Body of pancreas (tissue), 4 donors: ENCODE measurements at regions not wholly inside any gene's neighbourhood (a gene's known extent, or its start where the extent isn't known, plus 50 kb on each side); places are given as distances from the start of the nearest gene placed in this dataset.

ENCODE experiments used
- ATAC-seq: fragments of 150-250 bp; one replicate; pipeline ENCODE4 v1.9.1; 2016
- DNase-seq, 4 donors: peaks; one replicate each; pipeline ENCODE4 v3.0.0-alpha.2; 2019
- H3K27ac ChIP-seq, 4 donors: fragments of 200-600 bp; sonication (generic); 1 replicate in 3 of 4; 2 replicates in 1 of 4; pipeline versions ENCODE4 v1.5.1 to v1.6.1; 2016 to 2019; ENCODE audit warnings: mild to moderate bottlenecking in 1 of 4, mixed read lengths in 1 of 4, moderate library complexity in 1 of 4
- H3K27me3 ChIP-seq, 2 donors: fragments of 200-600 bp; sonication (generic); one replicate each; pipeline ENCODE4 v1.6.0; 2016; ENCODE audit warnings: mild to moderate bottlenecking in 1 of 2
- H3K36me3 ChIP-seq, 2 donors: fragments of 200-600 bp; sonication (generic); replicated peaks in 1 of 2; 2 replicates each; pipeline ENCODE4 v1.5.1; 2016; ENCODE audit warnings: low read depth in 2 of 2; ENCODE audit not compliant: insufficient read depth in 1 of 2
- H3K4me1 ChIP-seq: fragments of 200-600 bp; sonication (generic); one replicate; pipeline ENCODE4 v1.6.0; 2016
- H3K4me3 ChIP-seq, 2 donors: fragments of 200-600 bp; sonication (generic); 1 replicate in 1 of 2; 2 replicates in 1 of 2; pipeline ENCODE4 v1.5.1; 2016 to 2019
- H3K9me3 ChIP-seq, 3 donors: fragments of 200-600 bp; sonication (generic); 1 replicate in 2 of 3; 2 replicates in 1 of 3; pipeline ENCODE4 v1.5.1; 2016
- CTCF ChIP-seq, 7 experiments: fragments of 450-650 bp in 4 of 7; fragments of 200-600 bp in 3 of 7; sonication (generic) in 3 of 7; IDR thresholded peaks; one replicate each; pipeline ENCODE4 v1.5.1; 2016 to 2019; ENCODE audit warnings: antibody characterized with exemption in 7 of 7
- POLR2A ChIP-seq, 3 donors: fragments of 450-650 bp; IDR thresholded peaks; one replicate each; pipeline ENCODE4 v1.6.1; 2016; ENCODE audit warnings: antibody characterized with exemption in 3 of 3, mild to moderate bottlenecking in 2 of 3
- WGBS, 2 donors: methylation state at CpG; one replicate each; pipeline ENCODE4 v1.1.5; 2017; 5-methylcytosine and 5-hydroxymethylcytosine counted together
- intact Hi-C: fragments of 100-400 bp; cut with DNase I; formaldehyde crosslinking; loops from one replicate; pipeline ENCODE4 v1.15.1; 2023

DNA sequence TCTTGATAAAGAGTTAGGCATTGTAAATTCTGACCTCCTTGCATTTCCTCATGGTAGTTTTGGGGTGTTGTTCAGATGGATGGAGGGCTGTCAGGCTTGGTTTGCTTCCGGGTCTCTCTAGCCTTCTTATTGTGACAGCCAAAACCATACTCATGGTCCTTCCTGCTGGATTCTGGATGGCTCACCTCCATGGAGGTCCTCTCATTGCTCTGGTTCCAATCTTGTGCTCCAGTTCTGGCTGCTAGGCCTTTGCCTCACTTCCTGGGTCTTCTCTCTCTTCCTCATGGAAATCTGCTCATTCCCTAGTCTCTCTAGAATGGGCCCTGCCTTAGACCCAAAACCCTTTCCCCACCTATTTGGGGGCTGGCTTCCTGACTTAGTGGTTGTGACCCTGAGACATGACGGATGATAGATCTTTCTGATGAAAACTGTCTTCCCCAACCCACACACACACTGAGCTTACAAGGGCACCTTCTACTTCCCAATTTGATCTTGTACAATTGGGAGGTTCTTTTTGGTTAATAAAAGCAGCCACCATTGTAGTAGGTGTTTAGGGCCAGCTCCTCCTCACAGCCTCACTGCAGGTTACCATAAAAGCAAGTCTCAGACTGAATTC is 66.2 kb upstream of the XCR1 start:
- intact Hi-C loops, result no loop called here
- no peak for ATAC-seq
- Histone ChIP-seq H3K27me3 (no peaks in the 10 kb centered on the region), H3K9me3 (no peaks in the 10 kb centered on the region), H3K4me3 (no peak overlapping the region), H3K36me3 (no peaks in the 10 kb centered on the region), H3K4me1 (no peaks in the 10 kb centered on the region), H3K27ac (no peak overlapping the region)
- WGBS, 2 donors, result 79 to 91% methylated on average over 2 of the region's 2 CpGs
- TF ChIP-seq CTCF (IDR thresholded peaks at IDR 0.05), result no peak
- no peak for TF ChIP-seq POLR2A (IDR thresholded peaks at IDR 0.05)
- no peak for DNase-seq

- H3K27ac ChIP-seq, result no peak overlapping the region
Observed at GRCh38 chr3:46092702-46093080, 65.4 kb upstream of the XCR1 start.

GRCh38 chr3:46091741-46092701 is 64.7 kb upstream of the XCR1 start:
- Histone ChIP-seq H3K36me3 (no peaks in the 10 kb centered on the region), H3K27ac (peak overlapping the region in 1 of 4 donors; percentile 10), H3K27me3 (no peaks in the 10 kb centered on the region), H3K4me1 (no peaks in the 10 kb centered on the region), H3K9me3 (no peaks in the 10 kb centered on the region), H3K4me3 (no peak overlapping the region)
- DNase-seq, result no peak
- 32 to 43% methylated on average over 4 of the region's 4 CpGs for WGBS, 2 donors
- intact Hi-C loops, result no loop called here
- TF ChIP-seq CTCF (IDR thresholded peaks at IDR 0.05) (no peak), POLR2A (IDR thresholded peaks at IDR 0.05) (no peak)
- no peak for ATAC-seq

More at GRCh38 chr3:46092702-46093080, 65.4 kb upstream of the XCR1 start:
- Histone ChIP-seq H3K9me3 (no peaks in the 10 kb centered on the region), H3K4me1 (no peaks in the 10 kb centered on the region), H3K36me3 (no peaks in the 10 kb centered on the region), H3K27me3 (no peaks in the 10 kb centered on the region), H3K4me3 (no peak overlapping the region)
- no peak for DNase-seq
- no peak for TF ChIP-seq POLR2A (IDR thresholded peaks at IDR 0.05)
- TF ChIP-seq CTCF (IDR thresholded peaks at IDR 0.05), result no peak
- WGBS, 2 donors, result 80 to 96% methylated on average over 2 of the region's 2 CpGs
- intact Hi-C loops, result no loop called here
- no peak for ATAC-seq

- Histone ChIP-seq H3K36me3 (no peaks in the 10 kb centered on the region), H3K27ac (no peak overlapping the region), H3K9me3 (no peaks in the 10 kb centered on the region), H3K4me1 (no peaks in the 10 kb centered on the region), H3K4me3 (no peak overlapping the region), H3K27me3 (no peaks in the 10 kb centered on the region)
- no peak for ATAC-seq
- TF ChIP-seq CTCF (IDR thresholded peaks at IDR 0.05) (no peak), POLR2A (IDR thresholded peaks at IDR 0.05) (no peak)
- 73 to 100% methylated on average over 1 to 3 of the region's 3 CpGs for WGBS, 2 donors
- intact Hi-C loops, result no loop called here
- peak in 1 of 4 donors; percentile 30 for DNase-seq
Observed at GRCh38 chr3:46091046-46091445, 63.8 kb upstream of the XCR1 start.
